SK-N-SH treated with all-trans-retinoic acid at 6 μM for 48 hours (cell line): ENCODE measurements at regions not wholly inside any gene's neighbourhood (a gene's known extent, or its start where the extent isn't known, plus 50 kb on each side); places are given as distances from the start of the nearest gene placed in this dataset.

Experiments used
- CSRNP3 ChIP-seq: fragments of 250-450 bp; sonication (Bioruptor Pico); IDR thresholded peaks from 2 replicates; pipeline ENCODE4 v1.5.1; 2021; ENCODE audit warnings: mild to moderate bottlenecking, moderate library complexity
- OSR1 ChIP-seq: fragments of 250-450 bp; sonication (Bioruptor Pico); IDR thresholded peaks from 2 replicates; pipeline ENCODE4 v1.8.0; 2022; ENCODE audit warnings: moderate library complexity, mild to moderate bottlenecking, inconsistent platforms
- RARB ChIP-seq: fragments of 250-450 bp; sonication (Bioruptor Pico); IDR thresholded peaks from 2 replicates; pipeline ENCODE4 v1.8.0; 2021; ENCODE audit warnings: mild to moderate bottlenecking, moderate library complexity
- ZFP3 ChIP-seq: fragments of 250-450 bp; sonication (Bioruptor Pico); IDR thresholded peaks from 2 replicates; pipeline ENCODE4 v1.5.0; 2020; ENCODE audit warnings: mild to moderate bottlenecking, moderate library complexity

DNA sequence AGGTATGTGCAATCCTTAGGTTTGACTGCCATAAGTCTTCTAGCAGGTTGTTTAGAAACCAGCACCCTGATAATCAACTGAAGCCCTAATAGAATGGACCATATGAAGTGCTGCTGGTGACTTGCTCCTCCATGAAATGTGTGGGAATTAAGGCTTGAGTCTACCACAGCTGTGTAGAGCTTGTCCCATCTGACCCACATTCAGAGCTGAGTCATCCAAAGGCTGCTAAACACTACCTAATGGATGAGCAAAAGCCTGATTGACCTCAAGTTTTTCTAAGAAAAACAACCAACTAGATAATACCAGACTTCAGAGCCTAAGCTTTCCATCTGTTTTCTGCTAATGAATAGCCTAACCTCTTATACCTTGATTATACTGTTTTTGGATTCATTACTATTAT is 120.3 kb upstream of the MOCS1 start:
- no peak for TF ChIP-seq OSR1
- no peak for TF ChIP-seq CSRNP3 (CRISPR knock-in tag)
- TF ChIP-seq RARB (CRISPR knock-in tag), result no peak
- no peak for TF ChIP-seq ZFP3 (CRISPR knock-in tag)
